A549 (cell line): ENCODE measurements at regions not wholly inside any gene's neighbourhood (a gene's known extent, or its start where the extent isn't known, plus 50 kb on each side); places are given as distances from the start of the nearest gene placed in this dataset.

Source experiments
- ATAC-seq, 2 experiments: fragments of 200-7000 bp in 1 of 2; fragments of >200 bp in 1 of 2; cut with Nextera tagmentation in 1 of 2; cut with Tn5 transposase in 1 of 2; 3 replicates each; pipeline versions ENCODE4 v1.8.0 to v1.9.1; 2018 to 2020; ENCODE audit warnings: mild to moderate bottlenecking in 1 of 2, moderate library complexity in 1 of 2
- CTCF ChIA-PET: fragments of 300-600 bp; sonication (Branson Sonifier 250); formaldehyde crosslinking; extraction: SDS; loops from one replicate; lab custom pipeline; 2021; ENCODE audit warnings: antibody characterized with exemption, inconsistent platforms; lab: Yijun Ruan, JAX
- POLR2A ChIA-PET: fragments of 350-600 bp; formaldehyde crosslinking; extraction: SDS; loops from one replicate; lab custom pipeline; 2021; ENCODE audit warnings: antibody characterized with exemption, inconsistent platforms; lab: Yijun Ruan, JAX
- DNase-seq, 2 experiments: peaks; one replicate each; pipeline versions ENCODE4 v3.0.0 to v3.0.0-alpha.2; 2011 to 2016; ENCODE audit warnings: low read depth in 1 of 2, low spot score in 1 of 2
- FAIRE-seq: peaks from 2 replicates; lab custom pipeline; 2011; peaks lifted over from hg19 to GRCh38; lab: Jason Lieb, UNC
- H3K27ac ChIP-seq, 2 experiments: fragments of >200 bp; sonication (Bioruptor Twin); formaldehyde crosslinking; 3 replicates each; pipeline ENCODE4 v1.5.1; 2016 to 2017
- H3K4me1 ChIP-seq: fragments of >200 bp; sonication (Bioruptor Twin); formaldehyde crosslinking; 3 replicates; pipeline ENCODE4 v1.6.1; 2016
- H3K4me2 ChIP-seq: fragments of >200 bp; sonication (Bioruptor Twin); formaldehyde crosslinking; 3 replicates; pipeline ENCODE4 v1.6.1; 2016
- H3K4me3 ChIP-seq: fragments of >200 bp; sonication (Bioruptor Twin); formaldehyde crosslinking; 3 replicates; pipeline ENCODE4 v1.5.1; 2016
- H3K9me3 ChIP-seq: fragments of >200 bp; sonication (Bioruptor Twin); formaldehyde crosslinking; 3 replicates; pipeline ENCODE4 v1.6.1; 2016
- ATOH8 ChIP-seq: fragments of 250-450 bp; sonication (Bioruptor Pico); IDR thresholded peaks from 2 replicates; pipeline ENCODE4 v1.5.0; 2020; ENCODE audit warnings: low read depth, mild to moderate bottlenecking, moderate library complexity
- CBX2 ChIP-seq: fragments of 200-600 bp; sonication (generic); IDR thresholded peaks from 2 replicates; pipeline ENCODE4 v1.6.1; 2016; ENCODE audit warnings: low read depth, mild to moderate bottlenecking, borderline replicate concordance
- CEBPB ChIP-seq, 2 experiments: fragments of >200 bp in 1 of 2; sonication (Bioruptor Twin) in 1 of 2; formaldehyde crosslinking in 1 of 2; IDR thresholded peaks; 2 replicates each; pipeline ENCODE4 v1.6.1; 2012 to 2016
- CTCF ChIP-seq: fragments of >200 bp; sonication (Bioruptor Twin); formaldehyde crosslinking; IDR thresholded peaks from 3 replicates; pipeline ENCODE4 v1.5.1; 2016
- FOSB ChIP-seq: fragments of 250-450 bp; sonication (Bioruptor Pico); IDR thresholded peaks from 2 replicates; pipeline ENCODE4 v1.5.0; 2020; ENCODE audit warnings: mild to moderate bottlenecking, moderate library complexity
- FOSL2 ChIP-seq, 2 experiments: fragments of 450-650 bp in 1 of 2; fragments of >200 bp in 1 of 2; sonication (Bioruptor Twin) in 1 of 2; formaldehyde crosslinking; IDR thresholded peaks; 2 replicates each; pipeline versions ENCODE4 v1.5.0 to v1.6.1; 2016 to 2020; ENCODE audit warnings: mild to moderate bottlenecking in 1 of 2, moderate library complexity in 1 of 2
- HEYL ChIP-seq: fragments of 250-450 bp; sonication (Bioruptor Pico); IDR thresholded peaks from 2 replicates; pipeline ENCODE4 v1.8.0; 2021; ENCODE audit warnings: mild to moderate bottlenecking, moderate library complexity
- HOXA7 ChIP-seq: fragments of 250-450 bp; sonication (Bioruptor Pico); IDR thresholded peaks from 2 replicates; pipeline ENCODE4 v1.5.0; 2020; ENCODE audit warnings: mild to moderate bottlenecking, moderate library complexity
- HOXB5 ChIP-seq: fragments of 250-450 bp; sonication (Bioruptor Pico); IDR thresholded peaks from 2 replicates; pipeline ENCODE4 v1.5.0; 2020; ENCODE audit warnings: mild to moderate bottlenecking, moderate library complexity
- KDM5A ChIP-seq: fragments of 200-600 bp; sonication (generic); IDR thresholded peaks from 2 replicates; pipeline ENCODE4 v1.6.1; 2016; ENCODE audit warnings: antibody characterized with exemption, mild to moderate bottlenecking
- MAFK ChIP-seq: fragments of 450-650 bp; IDR thresholded peaks from 2 replicates; pipeline ENCODE4 v1.6.1; 2014; ENCODE audit not compliant: partially characterized antibody
- MAZ ChIP-seq: fragments of 150-350 bp; IDR thresholded peaks from 2 replicates; pipeline ENCODE4 v1.6.1; 2014; ENCODE audit warnings: antibody characterized with exemption, low read depth, low read length, borderline replicate concordance
- NFE2L2 ChIP-seq: fragments of 150-350 bp; conservative IDR thresholded peaks from 2 replicates; pipeline ENCODE4 v1.6.1; 2014; ENCODE audit warnings: low read length
- NPAS2 ChIP-seq: fragments of 250-450 bp; sonication (Bioruptor Pico); IDR thresholded peaks from 2 replicates; pipeline ENCODE4 v1.8.0; 2022; ENCODE audit warnings: mild to moderate bottlenecking, moderate library complexity, borderline replicate concordance
- PHF8 ChIP-seq: fragments of 200-600 bp; sonication (generic); IDR thresholded peaks from 2 replicates; pipeline ENCODE4 v1.6.1; 2016; ENCODE audit warnings: low read depth, mild to moderate bottlenecking, antibody characterized with exemption, moderate library complexity, borderline replicate concordance
- POLR2AphosphoS2 ChIP-seq: conservative IDR thresholded peaks from 2 replicates; pipeline ENCODE4 v1.6.1; 2012; ENCODE audit warnings: low read length, improper control_type of control experiment, inconsistent platforms
- RAD21 ChIP-seq, 2 experiments: fragments of >200 bp in 1 of 2; sonication (Bioruptor Twin) in 1 of 2; formaldehyde crosslinking in 1 of 2; IDR thresholded peaks in 1 of 2; conservative IDR thresholded peaks in 1 of 2; 2 replicates in 1 of 2; 3 replicates in 1 of 2; pipeline ENCODE4 v1.6.1; 2012 to 2018; ENCODE audit warnings: inconsistent platforms in 1 of 2
- RFX5 ChIP-seq: fragments of 450-650 bp; IDR thresholded peaks from 2 replicates; pipeline ENCODE4 v1.7.1; 2014; ENCODE audit warnings: antibody characterized with exemption, mild to moderate bottlenecking, moderate library complexity
- SMC3 ChIP-seq: fragments of >200 bp; sonication (Bioruptor Twin); formaldehyde crosslinking; IDR thresholded peaks from 3 replicates; pipeline ENCODE4 v1.6.1; 2018; ENCODE audit warnings: inconsistent platforms
- TFCP2L1 ChIP-seq: fragments of 250-450 bp; sonication (Bioruptor Pico); IDR thresholded peaks from 2 replicates; pipeline ENCODE4 v1.5.0; 2021; ENCODE audit warnings: mild to moderate bottlenecking
- ZC3H11A ChIP-seq: fragments of 450-650 bp; IDR thresholded peaks from 2 replicates; pipeline ENCODE4 v1.6.1; 2014; ENCODE audit warnings: antibody characterized with exemption, mild to moderate bottlenecking
- WGBS: methylation state at CpG from one replicate; pipeline ENCODE4 v1.1.6; 2017; ENCODE audit errors: missing lambda C conversion rate; 5-methylcytosine and 5-hydroxymethylcytosine counted together
- TF ChIP-seq, protein P1 (sequence below): fragments of 450-650 bp; IDR thresholded peaks from 2 replicates; pipeline ENCODE4 v1.6.1; 2014; ENCODE audit warnings: antibody characterized with exemption

DNA sequence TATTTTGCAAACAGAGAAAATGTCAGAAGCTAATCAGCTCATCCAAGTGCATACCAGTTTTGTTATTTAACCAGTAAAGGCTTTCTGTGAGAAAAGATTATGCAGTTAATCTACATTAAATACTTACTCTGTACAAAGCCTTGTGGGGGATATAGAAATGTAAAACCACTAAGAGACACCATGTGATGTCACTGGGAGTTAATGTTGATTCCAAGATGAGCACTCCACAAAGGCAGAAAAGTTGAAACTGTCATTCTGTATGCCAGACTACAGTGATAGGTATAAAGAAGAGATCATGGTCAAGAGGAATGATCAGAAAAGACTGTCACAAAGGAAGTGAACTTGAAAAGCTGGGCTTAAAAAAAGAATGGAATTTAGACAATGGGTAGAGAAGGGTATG is 100.3 kb upstream of the SGIP1 start:
- no peak for FAIRE-seq

DNA sequence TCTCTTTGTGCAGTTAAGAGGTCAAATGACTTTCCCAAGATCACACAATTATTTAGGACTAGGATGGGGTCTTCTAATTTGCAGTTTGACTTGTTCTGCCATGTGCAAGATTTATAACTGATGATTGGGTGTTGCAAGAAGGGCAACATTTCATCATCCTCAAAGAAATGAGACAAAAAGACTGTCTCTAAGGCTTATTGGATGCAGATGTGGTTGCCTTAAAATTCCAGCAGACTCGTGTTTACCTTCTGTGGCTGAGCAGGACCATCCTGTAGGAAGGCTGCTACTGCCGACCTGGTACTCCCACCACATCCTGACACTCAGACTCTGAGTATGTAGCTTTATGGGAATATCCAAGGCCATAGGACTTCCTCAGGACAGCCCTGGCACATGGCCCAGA is 99.9 kb upstream of the SGIP1 start:
- 82% methylated on average over 2 of the region's 2 CpGs for WGBS
- Histone ChIP-seq H3K9me3 (peaks cover 17% of the 10 kb centered on the region; the same call in 2 of the 3 replicates), H3K4me2 (no peak overlapping the region), H3K4me1 (peaks cover 20% of the 10 kb centered on the region), H3K4me3 (no peak overlapping the region), H3K27ac (no peak overlapping the region)
- TF ChIP-seq POLR2AphosphoS2 (no peak), KDM5A (no peak), SMC3 (no peak), HOXA7 (no peak), PHF8 (no peak), NFE2L2 (no peak), FOSL2 (IDR thresholded peaks at IDR 0.05) (no peak), FOSL2 (CRISPR knock-in tag; IDR thresholded peaks at IDR 0.05) (no peak)
- ChIA-PET CTCF (no interaction called here), POLR2A (no interaction called here)
- DNase-seq (no peak), ATAC-seq (no peak), FAIRE-seq (no peak)

More for the DNA sequence above, 100.3 kb upstream of the SGIP1 start:
- no peak overlapping the region for H3K27ac ChIP-seq
- TF ChIP-seq ATOH8 (no peak), RFX5 (no peak), CBX2 (no peak), HEYL (CRISPR knock-in tag) (no peak), ZC3H11A (no peak), SMC3 (no peak)
- H3K9me3 ChIP-seq: peaks cover 17% of the 10 kb centered on the region; the same call in 2 of the 3 replicates
- no peak for DNase-seq
- peaks cover 15% of the 10 kb centered on the region for H3K4me1 ChIP-seq
- no peak overlapping the region for H3K4me2 ChIP-seq
- ChIA-PET CTCF (no interaction called here), POLR2A (no interaction called here)
- ATAC-seq: no peak
- no peak overlapping the region for H3K4me3 ChIP-seq

DNA sequence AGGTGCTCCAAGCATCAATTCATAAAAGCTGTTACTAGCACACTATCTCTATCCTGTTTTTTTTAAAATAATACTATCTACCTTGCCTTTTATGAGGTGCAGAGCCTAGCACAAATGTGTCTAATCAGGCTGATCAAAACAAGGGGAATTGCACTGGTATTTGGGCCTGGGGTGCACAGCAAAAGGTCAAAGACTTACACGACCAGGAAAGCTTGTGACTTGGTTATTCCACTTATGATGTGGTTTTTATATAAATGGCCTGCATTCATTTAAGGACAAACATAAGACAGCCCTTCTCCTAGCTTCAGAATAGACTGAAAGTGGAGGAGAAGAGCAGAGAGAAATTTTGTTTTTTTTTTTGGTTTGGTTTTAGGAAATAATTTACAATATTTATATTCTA is 98.4 kb upstream of the SGIP1 start:
- Histone ChIP-seq H3K4me3 (no peak overlapping the region), H3K27ac (peak overlapping the region in 1 of 2 experiments; percentile 18; a peak in 1 of 6 replicates), H3K4me1 (peaks cover 28% of the 10 kb centered on the region), H3K4me2 (no peak overlapping the region; the same call in 2 of the 3 replicates), H3K9me3 (peaks cover 7% of the 10 kb centered on the region; the same call in 1 of the 3 replicates)
- no peak for ATAC-seq
- POLR2A ChIA-PET: no interaction called here
- no peak for TF ChIP-seq MAFK
- no peak for TF ChIP-seq HOXA7
- no peak for TF ChIP-seq FOSB (CRISPR knock-in tag)
- TF ChIP-seq NPAS2 (CRISPR knock-in tag): no peak
- TF ChIP-seq, protein P1, sequence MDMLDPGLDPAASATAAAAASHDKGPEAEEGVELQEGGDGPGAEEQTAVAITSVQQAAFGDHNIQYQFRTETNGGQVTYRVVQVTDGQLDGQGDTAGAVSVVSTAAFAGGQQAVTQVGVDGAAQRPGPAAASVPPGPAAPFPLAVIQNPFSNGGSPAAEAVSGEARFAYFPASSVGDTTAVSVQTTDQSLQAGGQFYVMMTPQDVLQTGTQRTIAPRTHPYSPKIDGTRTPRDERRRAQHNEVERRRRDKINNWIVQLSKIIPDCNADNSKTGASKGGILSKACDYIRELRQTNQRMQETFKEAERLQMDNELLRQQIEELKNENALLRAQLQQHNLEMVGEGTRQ: no peak
- TF ChIP-seq CTCF: no peak
- TF ChIP-seq TFCP2L1 (CRISPR knock-in tag): no peak
- TF ChIP-seq CEBPB (IDR thresholded peaks at IDR 0.05): no peak
- TF ChIP-seq SMC3: no peak
- TF ChIP-seq RAD21 (conservative IDR thresholded peaks at IDR 0.05 in 1 of 2, IDR thresholded peaks at IDR 0.05 in 1 of 2): no peak
- TF ChIP-seq CBX2: no peak
- no peak for TF ChIP-seq MAZ
- TF ChIP-seq HOXB5 (CRISPR knock-in tag): no peak
- DNase-seq: no peak
- CTCF ChIA-PET: interaction anchor here (0.8 to 3.8 kb wide), 7 partner anchors 11 to 476 kb away, joined by 3 to 23 read pairs (median 6); no protein-coding TSS in a partner anchor
- 68% methylated on average over 1 of the region's 1 CpG for WGBS
- no peak for FAIRE-seq
